HG03159 (cell line): ENCODE measurements at regions not wholly inside any gene's neighbourhood (a gene's known extent, or its start where the extent isn't known, plus 50 kb on each side); places are given as distances from the start of the nearest gene placed in this dataset.

Experiments
- ATAC-seq: cut with Tn5 transposase; IDR thresholded peaks from one replicate; pipeline ENCODE4 v1.9.1; 2021; ENCODE audit warnings: mild to moderate bottlenecking, moderate library complexity; ENCODE audit not compliant: unreplicated experiment

- no peak for ATAC-seq
Observed at GRCh38 chr12:115859231-115859630, 418.3 kb downstream of the MED13L start.

- ATAC-seq = no peak
Observed at GRCh38 chr12:115857923-115858322, 419.6 kb downstream of the MED13L start.

GRCh38 chr12:115857160-115857920 lies 420.2 kb downstream of the MED13L start:
- ATAC-seq = no peak

GRCh38 chr12:115852054-115852453 lies 425.4 kb downstream of the MED13L start:
- ATAC-seq = no peak

- no peak for ATAC-seq
Observed at GRCh38 chr12:115850957-115851356, 426.5 kb downstream of the MED13L start.

- no peak for ATAC-seq
Observed at GRCh38 chr12:115849262-115849943, 428.1 kb downstream of the MED13L start.

GRCh38 chr12:115847398-115847797 lies 430.1 kb downstream of the MED13L start:
- ATAC-seq = no peak

- no peak for ATAC-seq
Observed at GRCh38 chr12:115846516-115846915, 431.0 kb downstream of the MED13L start.

GRCh38 chr12:115840159-115840558 lies 437.3 kb downstream of the MED13L start:
- no peak for ATAC-seq

GRCh38 chr12:115838952-115839351 lies 438.5 kb downstream of the MED13L start:
- no peak for ATAC-seq

GRCh38 chr12:115837220-115837619 lies 440.3 kb downstream of the MED13L start:
- no peak for ATAC-seq

- ATAC-seq = no peak
Observed at GRCh38 chr12:115835445-115835844, 442.0 kb downstream of the MED13L start.

- ATAC-seq = no peak
Observed at GRCh38 chr12:115833704-115834103, 443.8 kb downstream of the MED13L start.

GRCh38 chr12:115830633-115831032 lies 446.9 kb downstream of the MED13L start:
- ATAC-seq = no peak

GRCh38 chr12:115830070-115830469 lies 447.4 kb downstream of the MED13L start:
- no peak for ATAC-seq

GRCh38 chr12:115828168-115828567 lies 449.3 kb downstream of the MED13L start:
- ATAC-seq = no peak

- no peak for ATAC-seq
Observed at GRCh38 chr12:115824936-115825602, 452.4 kb downstream of the MED13L start.

- ATAC-seq = no peak
Observed at GRCh38 chr12:115823635-115824034, 453.9 kb downstream of the MED13L start.

- no peak for ATAC-seq
Observed at GRCh38 chr12:115820656-115821055, 456.8 kb downstream of the MED13L start.

GRCh38 chr12:115818973-115819372 lies 458.5 kb downstream of the MED13L start:
- ATAC-seq = no peak

- no peak for ATAC-seq
Observed at GRCh38 chr12:115817389-115817788, 460.1 kb downstream of the MED13L start.

GRCh38 chr12:115815924-115816323 lies 461.6 kb downstream of the MED13L start:
- no peak for ATAC-seq
